Upper lobe of left lung (tissue), 4 donors: ENCODE measurements at regions not wholly inside any gene's neighbourhood (a gene's known extent, or its start where the extent isn't known, plus 50 kb on each side); places are given as distances from the start of the nearest gene placed in this dataset.

Experiments
- CTCF ChIP-seq, 6 experiments: fragments of 450-650 bp in 4 of 6; fragments of 200-600 bp in 2 of 6; sonication (generic) in 2 of 6; IDR thresholded peaks; one replicate each; pipeline ENCODE4 v1.5.1; 2016 to 2019; ENCODE audit warnings: antibody characterized with exemption in 6 of 6
- POLR2A ChIP-seq, 4 donors: fragments of 450-650 bp; IDR thresholded peaks; one replicate each; pipeline ENCODE4 v1.5.1; 2016 to 2017; ENCODE audit warnings: antibody characterized with exemption in 4 of 4, mild to moderate bottlenecking in 2 of 4

- TF ChIP-seq POLR2A (IDR thresholded peaks at IDR 0.05) (no peak), CTCF (IDR thresholded peaks at IDR 0.05) (no peak)
Measured at GRCh38 chr11:28924004-28924403, 815.8 kb downstream of the METTL15 start.
